ENCODE measurements at regions not wholly inside any gene's neighbourhood (a gene's known extent, or its start where the extent isn't known, plus 50 kb on each side); places are given as distances from the start of the nearest gene placed in this dataset.

- Histone ChIP-seq H3K36me3 (ENCODE audit: low read depth) (no peaks in the 10 kb centered on the region), H3K9me3 (ENCODE audit: insufficient read depth, low read depth) (no peaks in the 10 kb centered on the region), H3F3A (ENCODE audit: insufficient read depth, low read depth) (peaks cover 38% of the 10 kb centered on the region), H3K27me3 (ENCODE audit: insufficient read depth, low read depth) (no peaks in the 10 kb centered on the region), H3K79me2 (ENCODE audit: low read depth) (no peaks in the 10 kb centered on the region), H4K20me1 (ENCODE audit: insufficient read depth) (no peaks in the 10 kb centered on the region), H3K4me2 (peak overlapping the region; percentile 38), H3K9me2 (ENCODE audit: insufficient read depth) (no peaks in the 10 kb centered on the region), H3K27ac (peak overlapping the region; percentile 56; the same call in 1 of the 2 replicates), H3K4me3 (no peak overlapping the region), H2AFZ (no peak overlapping the region), H3K4me1 (replicated peaks; ENCODE audit: insufficient read depth) (peaks cover 44% of the 10 kb centered on the region)
- no TSS peak for BruUV-seq (replicated peaks)
- CTCF ChIA-PET, result no interaction called here
- intact Hi-C loops (cut with micrococcal nuclease; ENCODE audit: unreplicated experiment), result loop anchor here (1.0 to 5.0 kb wide), 2 partner anchors 165 to 200 kb away; partner anchors contain the start of gene SPRY4
- DNase-seq, result no peak
- POLR2A ChIA-PET (ENCODE audit: unreplicated experiment), result interaction anchor here (0.5 to 0.7 kb wide), 4 partner anchors 55 to 678 kb away, joined by 3 to 4 read pairs (median 4); no protein-coding TSS in a partner anchor
- no peak for TF ChIP-seq EZH2 (IDR thresholded peaks at IDR 0.05; ENCODE audit: low read depth)
- no peak for TF ChIP-seq CTCF (conservative IDR thresholded peaks at IDR 0.05)
Observed at GRCh38 chr5:142527234-142527633, 158.7 kb downstream of the FGF1 start.

GRCh38 chr5:142522983-142523382 is 162.9 kb downstream of the FGF1 start:
- Histone ChIP-seq H4K20me1 (ENCODE audit: insufficient read depth) (no peaks in the 10 kb centered on the region), H3K9me3 (ENCODE audit: insufficient read depth, low read depth) (no peaks in the 10 kb centered on the region), H2AFZ (no peak overlapping the region), H3K9me2 (ENCODE audit: insufficient read depth) (no peaks in the 10 kb centered on the region), H3K4me3 (no peak overlapping the region), H3K4me1 (replicated peaks; ENCODE audit: insufficient read depth) (peaks cover 25% of the 10 kb centered on the region), H3F3A (ENCODE audit: insufficient read depth, low read depth) (peaks cover 27% of the 10 kb centered on the region), H3K4me2 (no peak overlapping the region), H3K36me3 (ENCODE audit: low read depth) (no peaks in the 10 kb centered on the region), H3K27me3 (ENCODE audit: insufficient read depth, low read depth) (no peaks in the 10 kb centered on the region), H3K27ac (no peak overlapping the region), H3K79me2 (ENCODE audit: low read depth) (no peaks in the 10 kb centered on the region)
- no peak for TF ChIP-seq CTCF (conservative IDR thresholded peaks at IDR 0.05)
- no peak for TF ChIP-seq EZH2 (IDR thresholded peaks at IDR 0.05; ENCODE audit: low read depth)
- intact Hi-C loops (cut with micrococcal nuclease; ENCODE audit: unreplicated experiment), result no loop called here
- no peak for DNase-seq
- no TSS peak for BruUV-seq (replicated peaks)
- POLR2A ChIA-PET (ENCODE audit: unreplicated experiment), result no interaction called here
- CTCF ChIA-PET, result no interaction called here

GRCh38 chr5:142521706-142522105 is 164.2 kb downstream of the FGF1 start:
- Histone ChIP-seq H3F3A (ENCODE audit: insufficient read depth, low read depth) (peaks cover 16% of the 10 kb centered on the region), H3K4me2 (no peak overlapping the region), H3K79me2 (ENCODE audit: low read depth) (no peaks in the 10 kb centered on the region), H3K27ac (peak overlapping the region; percentile 22; the same call in 1 of the 2 replicates), H3K36me3 (ENCODE audit: low read depth) (no peaks in the 10 kb centered on the region), H3K9me2 (ENCODE audit: insufficient read depth) (no peaks in the 10 kb centered on the region), H3K4me3 (no peak overlapping the region), H3K9me3 (ENCODE audit: insufficient read depth, low read depth) (no peaks in the 10 kb centered on the region), H3K27me3 (ENCODE audit: insufficient read depth, low read depth) (no peaks in the 10 kb centered on the region), H4K20me1 (ENCODE audit: insufficient read depth) (no peaks in the 10 kb centered on the region), H2AFZ (no peak overlapping the region), H3K4me1 (replicated peaks; ENCODE audit: insufficient read depth) (peaks cover 12% of the 10 kb centered on the region)
- DNase-seq, result no peak
- no peak for TF ChIP-seq CTCF (conservative IDR thresholded peaks at IDR 0.05)
- no peak for TF ChIP-seq EZH2 (IDR thresholded peaks at IDR 0.05; ENCODE audit: low read depth)
- intact Hi-C loops (cut with micrococcal nuclease; ENCODE audit: unreplicated experiment), result no loop called here
- CTCF ChIA-PET, result no interaction called here
- no TSS peak for BruUV-seq (replicated peaks)
- POLR2A ChIA-PET (ENCODE audit: unreplicated experiment), result no interaction called here

All from PC-9 (cell line).